ENCODE measurements at regions not wholly inside any gene's neighbourhood (a gene's known extent, or its start where the extent isn't known, plus 50 kb on each side); places are given as distances from the start of the nearest gene placed in this dataset.
"Not testable (repeated sequence)": the region's sequence is repeated elsewhere in the genome, so short reads cannot be mapped to it uniquely, and the experiment has no call there.

DNA sequence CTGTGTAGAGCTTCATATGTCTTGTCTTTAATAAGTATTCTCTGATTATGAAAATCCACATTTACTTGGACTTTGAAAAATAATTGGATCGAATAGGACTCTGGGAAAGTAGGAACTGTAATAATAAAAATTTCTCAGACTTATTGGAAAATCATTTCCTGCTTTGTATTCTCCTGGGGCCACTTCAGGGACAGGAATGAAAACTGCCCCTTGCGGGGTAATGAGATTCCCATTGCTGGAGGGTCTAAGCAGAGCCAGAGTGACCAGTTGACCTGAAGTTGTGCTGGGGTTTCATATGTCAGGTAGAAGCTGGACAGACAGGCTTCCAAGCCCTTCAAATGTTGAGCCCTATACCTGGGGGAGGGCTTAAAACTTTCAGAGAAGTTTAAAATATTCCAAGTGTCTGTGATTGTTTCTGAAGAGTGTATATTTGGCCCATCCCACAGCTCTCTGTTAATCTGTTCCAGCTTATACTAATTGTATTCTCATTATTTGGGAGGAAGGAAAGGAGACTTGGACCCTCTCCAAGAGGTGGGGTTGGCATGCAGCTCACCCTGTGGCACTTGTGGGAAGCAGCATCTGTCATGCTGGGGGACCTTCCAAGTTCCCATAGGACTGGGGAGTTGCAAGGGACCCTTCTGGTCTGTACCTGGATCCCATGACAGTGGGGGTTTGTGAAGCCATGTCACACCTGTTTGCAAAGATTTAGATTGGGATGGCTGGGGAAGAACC lies 268.7 kb upstream of the ATP5MC3 start:
- DNase-seq: no peak

DNA sequence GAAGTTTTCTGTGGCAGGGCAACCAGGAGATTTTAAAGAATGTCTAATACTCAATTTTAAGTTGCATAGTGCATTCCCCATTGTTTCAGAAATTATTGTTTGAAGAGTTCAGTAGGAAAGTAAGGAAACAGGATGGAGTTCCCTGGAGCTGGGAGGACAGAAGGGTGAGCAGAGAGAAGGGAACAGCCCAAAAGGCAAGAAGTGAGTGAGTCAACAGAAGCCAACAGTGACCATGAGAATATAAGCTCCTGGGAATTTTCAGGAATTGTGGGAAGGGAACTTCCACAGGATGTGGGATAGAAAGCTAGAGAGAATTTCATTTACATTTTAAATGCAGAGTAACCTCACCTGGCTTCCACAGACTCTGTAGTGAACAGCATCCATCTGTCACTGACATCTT lies 268.1 kb upstream of the ATP5MC3 start:
- DNase-seq: no peak

DNA sequence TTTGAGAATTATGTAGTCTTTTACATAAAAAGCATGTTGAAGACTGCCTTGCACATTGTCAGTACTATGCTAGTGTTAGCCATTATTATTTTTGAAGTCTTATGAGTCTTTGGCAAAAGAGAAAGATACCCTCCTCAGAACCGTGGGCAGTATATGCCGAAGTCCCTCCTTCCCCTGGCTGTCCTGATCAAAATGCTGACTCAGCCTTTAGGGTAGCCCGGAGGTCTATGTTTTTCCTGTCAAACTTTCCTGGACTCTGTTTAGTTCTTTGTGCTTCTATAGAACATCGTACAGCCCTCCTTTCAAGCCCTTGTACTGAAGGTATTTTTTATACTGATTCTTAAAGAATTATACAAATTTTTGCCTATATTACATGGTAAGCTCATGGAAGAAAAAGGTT lies 264.7 kb upstream of the ATP5MC3 start:
- DNase-seq: no peak

DNA sequence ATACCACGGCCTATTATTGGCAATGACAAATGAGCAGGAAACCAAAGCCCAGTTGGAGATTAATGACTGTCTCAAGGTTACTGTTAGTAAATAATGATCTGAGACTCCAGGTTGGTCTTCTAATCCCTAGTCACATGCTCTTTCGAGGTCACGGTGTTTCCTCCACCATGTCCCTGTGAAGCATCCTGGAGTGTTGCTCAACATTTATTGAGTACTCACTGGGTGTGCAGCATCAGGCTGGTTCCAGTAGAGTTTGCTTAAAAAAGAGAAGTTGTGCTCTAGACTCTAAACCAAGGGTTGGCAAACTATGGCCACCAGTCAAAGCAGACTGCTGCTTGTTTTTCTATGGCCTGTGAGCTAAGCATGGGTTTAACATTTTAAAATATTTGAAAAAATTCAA lies 263.8 kb upstream of the ATP5MC3 start:
- DNase-seq: no peak

DNA sequence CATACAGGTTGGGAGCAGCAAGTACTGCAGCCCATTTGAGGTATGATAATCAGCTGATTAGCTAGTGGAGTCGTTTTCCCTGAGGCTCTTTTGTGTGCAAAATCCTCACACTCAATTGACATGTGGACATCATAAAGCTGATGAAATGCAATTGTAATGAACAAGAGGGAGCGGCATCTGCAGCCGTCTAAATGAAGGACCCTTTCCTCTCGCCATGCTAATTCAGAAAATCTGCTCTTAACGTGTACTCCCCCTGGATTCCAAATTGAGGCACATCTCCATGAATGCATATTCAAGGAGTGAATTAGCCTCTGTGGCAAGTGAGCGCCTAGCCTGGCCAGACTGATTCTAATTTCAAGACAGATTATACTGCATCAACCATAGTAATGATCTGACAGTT lies 260.9 kb upstream of the ATP5MC3 start:
- DNase-seq: no peak

DNA sequence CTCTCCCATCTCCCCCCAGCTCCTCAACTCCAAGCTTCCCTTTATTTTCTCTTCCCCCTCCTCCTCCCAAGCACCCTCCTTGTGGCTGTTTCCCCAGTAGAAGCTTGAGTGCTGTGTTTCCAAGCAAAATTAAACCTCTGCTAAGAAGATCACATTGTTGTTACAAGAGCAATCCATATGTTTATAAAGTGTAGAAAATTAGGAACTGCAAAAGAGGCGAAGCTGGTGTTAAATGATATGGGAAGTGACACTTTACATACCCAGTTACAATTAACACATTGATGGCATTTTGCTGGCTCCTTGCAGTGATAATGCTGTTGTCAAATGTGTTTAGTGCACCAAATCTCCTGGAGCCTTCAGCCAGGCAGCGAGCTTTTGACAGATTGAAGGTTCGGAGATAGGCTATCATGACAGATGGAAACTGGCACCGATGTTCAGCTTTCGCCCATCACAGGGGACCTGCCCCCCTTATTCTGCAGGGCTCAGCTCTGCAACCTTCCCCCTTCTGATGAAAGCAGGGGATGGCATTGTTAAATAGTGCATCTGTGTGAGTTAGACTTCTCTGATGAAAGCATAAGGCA lies 259.8 kb upstream of the ATP5MC3 start:
- no peak for DNase-seq

DNA sequence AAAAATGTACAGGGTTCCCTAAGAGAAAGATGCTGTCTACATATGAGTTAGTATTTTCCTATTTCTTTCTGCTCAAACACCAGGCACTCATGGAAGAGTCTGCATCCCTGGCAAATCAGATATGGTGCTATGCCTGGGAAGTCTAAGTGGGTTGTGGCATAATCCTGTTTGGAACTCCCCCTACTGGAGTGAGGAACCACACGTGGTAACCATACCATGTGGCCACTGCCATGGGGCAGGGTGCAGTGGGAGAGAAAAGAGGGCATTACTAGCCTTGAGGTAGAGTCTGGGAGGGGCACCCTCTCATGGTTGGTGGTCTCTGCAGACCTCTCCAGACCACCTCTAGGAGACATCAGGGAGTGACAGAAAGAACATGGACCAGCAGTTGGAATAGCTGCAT lies 257.9 kb upstream of the ATP5MC3 start:
- DNase-seq: no peak

DNA sequence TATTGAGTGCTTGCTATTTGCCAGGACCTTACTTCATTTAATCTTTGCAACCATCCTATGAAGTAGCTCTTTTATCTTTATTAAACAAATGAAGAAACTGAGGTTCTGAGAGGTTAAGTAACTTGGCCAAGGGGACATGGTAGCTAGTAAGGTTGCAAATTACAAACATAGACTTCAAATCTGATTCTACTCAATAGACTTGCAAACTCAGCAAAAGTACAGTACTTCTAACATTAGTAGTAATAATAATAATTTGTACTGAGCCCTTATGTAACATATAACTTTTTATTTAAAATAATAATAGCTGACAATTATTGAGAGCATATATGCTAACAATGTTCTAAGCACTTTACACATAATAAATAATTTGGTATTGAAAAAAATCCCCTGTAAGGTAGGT lies 255.7 kb upstream of the ATP5MC3 start:
- DNase-seq: no peak

DNA sequence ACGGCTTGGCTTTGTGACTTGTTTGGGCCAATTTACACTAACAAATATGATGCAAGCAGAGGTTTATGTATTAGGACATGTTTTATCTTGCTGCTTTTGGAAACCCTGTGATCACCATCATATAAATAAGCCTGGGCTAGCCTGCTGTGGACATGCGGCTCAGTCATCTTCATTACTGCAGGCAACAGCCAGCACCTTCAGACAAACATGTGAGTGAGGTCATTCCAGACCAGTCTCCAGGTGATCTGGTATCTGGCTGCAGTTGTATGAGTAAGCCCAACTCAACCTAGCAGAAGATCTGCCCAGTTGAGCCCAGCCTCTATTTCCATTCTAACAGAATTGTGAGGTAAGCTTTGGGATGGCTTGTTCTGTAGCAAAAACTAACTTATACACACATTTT lies 254.6 kb upstream of the ATP5MC3 start:
- no peak for DNase-seq

DNA sequence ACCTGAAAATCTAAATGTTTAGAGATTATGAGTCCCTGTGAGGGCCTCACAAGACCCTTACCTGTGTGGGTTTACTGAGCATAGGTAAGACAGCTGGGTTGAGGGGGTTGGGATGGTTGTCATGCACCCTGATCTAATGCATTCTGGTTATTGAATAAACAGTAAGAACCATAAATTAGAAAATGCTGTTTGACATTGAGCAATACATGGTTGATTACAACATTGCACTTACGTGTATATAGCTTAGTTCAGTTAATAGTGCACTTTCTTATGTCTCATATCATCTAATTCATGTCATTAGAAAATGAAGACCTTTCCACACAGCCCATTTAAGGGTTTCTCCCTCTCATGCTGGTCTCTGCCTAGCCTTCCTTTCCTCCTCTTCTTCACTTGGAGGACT lies 253.5 kb upstream of the ATP5MC3 start:
- no peak for DNase-seq

DNA sequence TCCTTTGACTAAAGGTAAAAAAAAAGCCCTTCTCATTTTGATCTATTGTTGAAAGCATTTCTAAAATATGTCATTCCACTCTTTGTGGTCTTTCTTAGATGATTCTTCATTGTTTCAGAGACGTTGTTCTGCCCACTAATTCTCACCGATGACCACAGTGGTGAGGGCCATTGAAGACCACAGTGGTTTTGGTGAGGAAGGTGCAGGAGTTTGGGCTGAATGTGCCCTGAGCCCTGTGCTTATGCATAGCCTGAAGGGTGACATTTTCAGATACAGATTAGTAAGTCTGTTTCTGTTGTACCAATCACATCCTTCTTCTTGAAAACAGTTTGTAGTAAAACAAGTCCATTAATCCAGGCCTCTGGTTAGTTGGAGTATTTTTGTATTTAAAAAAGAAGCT lies 251.3 kb upstream of the ATP5MC3 start:
- no peak for DNase-seq

DNA sequence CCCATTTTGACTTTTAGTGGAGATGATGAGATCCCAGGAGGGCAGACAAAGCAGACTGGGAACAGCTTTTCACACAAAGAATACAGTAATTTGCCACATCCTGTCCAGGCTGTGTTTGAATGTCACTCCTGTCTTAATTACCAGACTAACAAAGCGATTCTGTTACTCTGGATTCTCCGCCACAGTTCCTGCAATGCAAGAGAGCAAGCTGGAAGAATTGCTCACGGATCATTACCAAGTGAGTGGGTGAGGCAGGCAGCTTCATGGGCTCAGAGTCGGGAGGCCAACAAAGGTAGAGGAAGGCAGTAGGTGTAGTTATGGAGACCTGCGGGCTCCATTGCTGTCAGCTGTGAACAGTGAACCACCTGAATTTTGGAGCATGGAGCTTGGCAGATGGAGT lies 250.5 kb upstream of the ATP5MC3 start:
- DNase-seq: no peak

DNA sequence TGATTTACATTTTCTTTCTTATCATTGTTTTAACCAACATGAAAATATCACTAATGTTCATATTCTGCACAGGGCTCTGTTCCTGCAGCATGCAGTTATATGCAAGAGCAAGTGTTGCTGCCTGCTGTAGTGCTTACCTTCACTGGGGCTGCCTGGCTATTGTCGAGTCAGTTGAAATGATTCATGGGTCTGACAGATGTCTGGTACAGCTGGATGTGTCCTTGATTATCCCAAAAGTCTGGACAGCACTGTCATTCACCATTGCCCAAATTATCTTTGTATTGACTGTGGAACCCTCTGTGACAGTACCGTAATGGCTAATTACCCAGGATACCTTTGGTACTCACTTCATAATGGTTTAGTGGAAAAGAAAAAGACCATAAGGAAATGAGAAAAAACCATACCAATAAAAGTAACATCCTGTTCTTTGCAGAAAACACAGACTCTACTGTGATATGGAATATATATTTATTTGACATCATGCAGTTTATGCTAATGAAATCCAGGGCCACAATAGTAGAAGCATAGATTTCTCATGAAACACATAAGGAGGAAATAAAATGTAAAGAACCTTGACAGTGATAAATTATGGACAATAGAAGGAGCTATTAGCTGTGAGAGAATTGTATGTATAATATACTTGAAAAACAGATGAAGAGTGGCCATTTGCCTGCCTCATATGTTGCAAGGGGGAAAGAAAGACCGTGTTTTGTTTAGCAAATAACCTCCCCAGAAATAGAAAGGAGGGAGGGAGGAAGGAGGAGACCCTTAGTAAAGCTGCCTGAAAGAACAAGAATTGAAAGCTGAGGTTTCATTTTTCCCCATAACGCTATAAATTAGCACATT lies 249.8 kb upstream of the ATP5MC3 start:
- DNase-seq: no peak

DNA sequence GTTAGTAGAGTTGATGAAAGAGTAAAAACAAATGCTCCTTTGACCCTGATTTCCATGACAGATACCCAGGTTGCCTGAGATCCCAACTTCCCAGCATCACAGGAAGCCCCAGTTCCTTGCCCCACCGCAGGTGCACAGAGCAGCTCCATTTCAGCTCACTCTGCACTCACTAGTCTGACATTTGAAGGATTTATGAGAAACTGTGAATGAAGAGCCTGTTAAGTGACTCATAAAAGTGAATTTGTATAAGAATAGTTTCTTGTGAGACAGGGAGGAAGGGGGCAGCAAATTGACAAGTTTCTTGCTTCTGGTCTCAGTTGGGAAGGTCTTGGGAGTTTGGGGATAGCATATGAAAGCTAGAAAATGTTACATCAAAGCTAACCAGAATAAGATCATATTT lies 248.7 kb upstream of the ATP5MC3 start:
- DNase-seq: no peak

DNA sequence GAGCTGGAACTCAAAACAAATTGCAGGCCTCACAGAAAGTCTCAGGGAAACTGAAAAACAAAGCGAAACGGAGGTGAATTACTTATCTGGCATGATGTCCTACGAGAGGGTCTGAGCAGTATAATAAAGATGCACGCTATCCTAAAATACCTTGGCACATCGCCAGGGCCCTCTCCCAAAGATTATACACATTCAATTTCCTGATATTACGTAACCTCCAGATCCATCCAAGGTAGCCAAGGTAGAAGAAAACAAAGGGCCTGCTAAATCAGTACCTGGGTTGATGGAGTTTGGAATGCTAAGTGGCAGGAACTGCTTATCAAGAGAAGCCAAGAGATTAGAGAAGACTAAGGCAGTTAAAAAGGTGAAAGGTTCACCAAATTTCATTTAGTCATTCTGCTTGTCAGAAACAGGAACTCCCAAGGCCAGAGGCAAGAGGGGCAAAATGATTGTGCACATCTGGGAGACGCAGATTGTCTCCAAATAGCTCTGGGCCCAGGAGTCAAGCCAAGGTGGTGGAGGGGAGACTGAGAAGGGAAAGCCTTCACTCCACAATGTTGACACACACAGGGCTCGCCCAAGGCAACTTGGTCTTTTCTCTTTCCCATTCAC lies 236.8 kb upstream of the ATP5MC3 start:
- no peak for DNase-seq

DNA sequence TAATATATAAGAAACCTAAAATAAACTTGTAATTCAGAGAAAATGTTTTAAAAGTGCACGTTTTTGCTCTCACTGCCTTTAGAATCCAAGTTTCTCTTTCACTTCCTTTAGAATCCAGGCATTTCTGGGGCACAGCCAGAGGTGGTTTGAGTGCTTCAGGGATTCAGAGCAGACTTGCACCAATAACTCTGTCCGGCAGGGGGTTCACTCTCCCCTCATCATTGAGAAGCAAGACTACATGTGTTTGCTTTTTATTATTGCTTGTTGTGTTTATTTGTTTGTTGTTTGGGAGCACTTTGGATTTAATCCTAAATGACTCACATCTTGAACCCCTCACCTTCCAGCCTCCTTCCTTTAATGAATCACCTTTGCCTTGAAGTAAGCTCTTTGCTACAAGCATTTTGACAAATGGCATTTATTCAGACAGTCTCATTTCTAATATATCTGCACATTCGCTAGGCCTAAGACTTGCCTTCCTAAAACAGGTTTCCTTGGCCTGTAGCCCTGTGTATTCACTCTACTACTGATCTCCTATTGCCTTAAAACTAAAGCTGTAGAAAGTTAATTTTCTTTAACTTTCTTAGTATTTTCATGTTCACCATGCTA lies 233.5 kb upstream of the ATP5MC3 start:
- DNase-seq: peak; percentile 1

DNA sequence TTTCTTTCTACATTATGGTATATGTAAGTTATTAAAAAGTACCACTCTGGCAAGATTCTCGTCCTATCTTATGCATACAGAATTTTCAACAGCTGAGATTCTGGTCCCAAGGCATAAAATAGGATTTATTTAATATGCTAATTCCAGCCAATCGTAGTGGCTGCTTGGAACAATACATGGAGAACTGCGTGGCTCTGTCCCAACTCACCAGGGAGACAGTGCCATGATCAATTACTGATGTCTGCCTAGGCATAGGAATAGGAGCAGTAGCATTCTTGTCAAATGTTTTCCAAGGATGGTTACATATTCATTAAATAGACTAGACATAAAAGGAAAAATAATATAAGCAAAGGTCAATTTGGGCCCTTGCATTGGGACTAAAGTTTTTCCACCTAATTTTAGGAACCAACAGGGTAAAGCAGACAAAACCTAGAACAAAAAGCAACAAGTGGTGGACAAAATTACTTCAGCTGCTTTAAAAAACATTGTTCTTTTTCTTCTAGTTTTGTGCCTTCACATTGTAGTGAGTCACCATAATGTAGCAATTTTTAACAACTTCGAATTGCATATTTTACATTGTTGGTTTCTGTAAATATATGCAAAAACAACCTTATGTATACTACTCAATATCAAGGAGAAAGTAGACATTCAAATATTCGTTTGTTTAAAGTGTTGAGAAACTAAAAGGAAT lies 232.8 kb upstream of the ATP5MC3 start:
- no peak for DNase-seq

DNA sequence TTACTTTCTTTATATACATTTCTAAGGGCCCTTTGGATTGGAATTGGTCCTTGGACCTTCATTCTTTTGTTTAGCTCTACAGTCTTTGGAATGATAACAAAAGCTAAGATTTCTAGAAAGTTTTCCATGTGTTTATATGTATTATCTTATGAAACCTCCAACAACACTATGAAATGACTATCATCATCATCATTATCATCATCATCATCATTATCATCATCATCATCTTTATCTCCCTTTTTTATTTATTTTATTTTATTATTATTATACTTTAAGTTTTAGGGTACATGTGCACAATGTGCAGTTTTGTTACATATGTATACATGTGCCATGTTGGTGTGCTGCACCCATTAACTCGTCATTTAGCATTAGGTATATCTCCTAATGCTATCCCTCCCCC lies 229.4 kb upstream of the ATP5MC3 start:
- not testable (repeated sequence) for DNase-seq

DNA sequence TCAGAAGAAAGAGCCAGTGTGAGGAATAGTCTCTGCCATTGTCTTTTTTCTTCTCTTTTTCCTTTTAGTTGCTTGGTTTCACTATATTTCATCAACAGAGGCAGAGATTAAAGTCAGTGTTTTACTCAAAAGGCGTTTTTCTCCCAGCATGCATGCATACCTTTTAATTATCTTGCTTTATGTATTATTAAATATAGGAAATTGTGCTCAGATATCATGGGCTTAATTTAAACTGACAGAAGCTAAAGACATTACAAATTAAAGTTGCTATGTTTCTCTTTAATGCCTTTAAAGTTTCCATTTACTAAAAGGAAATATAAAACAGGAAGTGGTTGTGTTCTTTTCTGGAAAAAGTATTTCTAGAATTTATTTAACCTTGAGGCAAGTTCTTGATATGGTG lies 223.3 kb upstream of the ATP5MC3 start:
- DNase-seq: no peak

DNA sequence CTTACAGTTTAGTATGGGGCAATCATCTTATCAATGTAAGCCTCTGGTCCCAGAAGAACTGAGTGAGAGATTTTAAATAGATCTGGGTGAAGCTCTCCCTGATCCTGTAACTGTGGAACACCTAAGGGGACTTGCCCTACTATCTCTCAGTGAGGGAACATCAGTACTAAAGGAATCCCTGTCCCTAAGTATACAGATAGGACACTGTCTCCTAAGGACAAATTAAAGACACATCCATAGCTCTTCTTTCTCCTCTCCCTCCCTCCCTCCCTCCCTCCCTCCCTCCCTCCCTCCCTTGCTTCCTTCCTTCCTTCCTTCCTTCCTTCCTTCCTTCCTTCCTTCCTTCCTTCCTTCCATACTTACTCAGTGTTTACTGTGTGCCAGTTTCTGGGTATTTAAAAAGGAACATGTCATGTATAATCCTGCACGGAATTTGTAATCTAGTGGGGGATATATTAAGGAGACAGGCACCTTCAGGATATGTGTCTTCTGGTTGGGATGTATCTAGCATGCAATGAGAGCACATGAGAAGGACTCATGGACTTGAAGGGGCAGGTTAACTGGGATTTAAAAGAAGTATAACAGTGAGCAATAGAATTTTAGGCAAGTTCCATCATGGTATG lies 222.2 kb upstream of the ATP5MC3 start:
- no peak for DNase-seq

DNA sequence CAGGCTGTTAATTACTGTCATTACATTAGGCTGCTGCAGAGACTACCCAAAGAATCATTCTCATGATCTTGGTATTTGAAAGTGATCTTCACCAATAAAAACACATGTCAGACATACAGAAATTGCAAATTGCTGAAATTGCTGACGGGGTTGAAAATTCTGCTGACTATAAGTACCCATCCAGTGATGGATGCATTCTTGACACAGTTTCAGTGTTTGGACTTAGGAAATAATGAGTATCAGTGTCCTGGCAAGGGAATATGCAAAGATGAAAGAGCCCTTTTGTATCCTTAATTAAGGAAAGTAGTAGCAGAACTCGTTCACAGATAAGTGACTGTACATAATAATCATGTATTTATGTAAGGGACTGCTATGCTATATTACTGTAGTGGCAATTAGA lies 221.1 kb upstream of the ATP5MC3 start:
- no peak for DNase-seq

DNA sequence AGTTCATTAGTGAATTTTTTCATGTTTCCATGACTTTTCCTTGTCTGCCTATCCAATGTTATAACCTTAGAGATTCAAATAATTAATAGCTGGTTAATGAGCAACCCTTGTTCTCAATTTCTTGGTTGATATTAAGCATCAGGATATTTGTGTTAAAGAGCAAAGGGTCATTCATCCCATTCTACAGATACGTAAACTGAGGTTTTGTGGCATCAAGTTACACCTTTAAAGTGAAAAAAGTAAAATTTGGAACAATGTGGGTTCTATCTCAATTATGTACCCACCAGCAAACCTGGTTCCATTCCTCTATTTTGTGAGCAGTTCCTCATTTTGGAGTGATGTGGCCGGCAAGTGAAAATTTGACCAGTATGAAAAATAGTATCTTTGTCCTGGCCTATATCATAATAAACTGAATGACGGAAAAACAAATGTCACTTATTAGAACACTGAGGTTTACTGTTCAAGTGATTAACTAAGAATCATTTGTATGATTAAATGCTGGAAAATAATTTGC lies 220.5 kb upstream of the ATP5MC3 start:
- no peak for DNase-seq
